Muscle of back (tissue), 3 donors: ENCODE measurements at regions not wholly inside any gene's neighbourhood (a gene's known extent, or its start where the extent isn't known, plus 50 kb on each side); places are given as distances from the start of the nearest gene placed in this dataset.
"Not testable (repeated sequence)": the region's sequence is repeated elsewhere in the genome, so short reads cannot be mapped to it uniquely, and the experiment has no call there.

Experiments used
- DNase-seq, 3 donors: peaks; one replicate each; pipeline versions ENCODE4 v3.0.0 to v3.0.0-alpha.2; 2013

DNA sequence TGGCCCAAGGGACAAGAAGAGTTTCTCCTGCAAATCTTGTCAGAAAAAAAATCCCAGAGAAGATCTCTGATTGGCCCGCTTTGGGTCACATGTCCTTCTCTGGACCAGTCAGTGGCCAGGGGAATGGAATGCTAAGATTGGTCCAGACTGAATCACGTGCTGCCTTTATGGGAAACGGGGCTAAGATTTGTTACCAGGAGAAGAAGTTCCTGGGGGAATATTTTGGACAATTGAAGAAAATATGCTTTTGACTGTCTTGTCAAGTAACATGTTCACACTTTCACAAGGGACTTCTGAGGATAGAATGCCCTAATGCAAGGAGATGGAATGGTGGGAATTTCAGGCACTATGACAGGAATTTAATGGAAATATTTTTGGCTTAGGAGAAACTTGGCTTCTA, 74.1 kb upstream of the SH3PXD2B start:
- no peak for DNase-seq

DNA sequence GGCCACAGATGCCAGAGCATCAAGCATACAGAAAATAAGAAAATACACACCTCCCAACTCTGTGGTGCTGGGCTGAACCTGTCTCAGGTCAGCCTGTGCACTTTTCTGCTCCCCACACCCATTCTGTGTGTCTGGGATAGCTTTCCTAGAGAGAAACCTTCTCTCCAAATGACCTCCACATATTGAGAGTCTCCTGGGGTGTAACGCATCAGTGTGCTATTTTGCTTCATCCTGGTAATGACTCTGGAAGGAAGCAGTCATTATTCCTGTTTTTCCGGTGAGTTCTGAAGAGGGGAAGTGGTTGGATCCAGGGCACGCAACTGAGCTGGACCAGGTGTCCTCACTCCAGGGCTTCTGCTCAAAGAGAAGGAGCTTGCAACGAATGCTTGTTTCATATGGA, 73.2 kb upstream of the SH3PXD2B start:
- DNase-seq, result no peak

DNA sequence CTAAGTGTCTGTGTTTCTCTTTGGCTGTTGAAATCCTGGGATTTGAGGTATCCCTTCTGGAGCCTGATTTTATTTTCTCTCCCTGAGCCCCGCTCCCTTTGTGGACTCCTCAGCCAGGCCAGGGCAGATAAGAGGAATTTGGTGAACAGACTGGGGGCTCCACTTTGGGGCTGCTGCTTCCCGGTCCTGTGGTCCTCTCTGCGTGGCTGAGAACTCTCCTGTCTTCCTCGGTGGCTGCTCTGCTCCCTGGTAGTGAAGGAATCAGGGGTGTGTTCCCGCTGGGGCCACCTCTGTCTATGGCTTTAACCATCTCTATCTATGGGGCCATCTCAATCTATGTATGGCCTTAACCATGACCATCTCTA, 71.7 kb upstream of the SH3PXD2B start:
- no peak for DNase-seq

DNA sequence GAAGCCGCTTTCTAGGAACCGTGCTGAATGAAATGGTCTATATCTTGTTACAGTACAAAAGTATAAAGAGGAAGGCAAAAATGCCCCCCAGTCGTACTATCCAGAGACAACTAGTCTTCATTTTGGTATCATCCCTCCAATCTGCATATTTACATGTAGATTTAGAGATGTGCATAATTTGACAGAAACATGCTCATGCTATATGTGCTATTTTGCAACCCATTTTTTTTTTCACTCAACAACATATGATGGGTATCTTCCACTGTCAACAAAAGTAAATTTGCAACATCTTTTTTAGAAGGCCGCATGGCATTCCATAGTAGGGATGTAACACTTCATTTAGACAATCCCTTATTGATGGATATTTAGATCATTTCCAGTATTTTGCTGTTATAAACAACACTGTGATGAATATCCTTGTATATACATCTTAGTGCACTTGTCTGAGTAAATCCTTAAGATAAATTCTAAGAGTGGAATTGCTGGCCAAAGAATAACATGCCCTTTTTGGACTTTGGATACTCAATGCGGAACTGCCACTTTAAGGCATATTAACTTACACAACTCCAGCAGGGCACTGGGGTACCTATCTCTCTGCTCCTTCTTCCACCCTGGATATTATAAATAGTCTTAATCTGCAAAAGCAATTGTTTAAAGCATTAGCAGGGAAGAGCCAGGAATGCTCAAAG, 71.1 kb upstream of the SH3PXD2B start:
- DNase-seq, result no peak

DNA sequence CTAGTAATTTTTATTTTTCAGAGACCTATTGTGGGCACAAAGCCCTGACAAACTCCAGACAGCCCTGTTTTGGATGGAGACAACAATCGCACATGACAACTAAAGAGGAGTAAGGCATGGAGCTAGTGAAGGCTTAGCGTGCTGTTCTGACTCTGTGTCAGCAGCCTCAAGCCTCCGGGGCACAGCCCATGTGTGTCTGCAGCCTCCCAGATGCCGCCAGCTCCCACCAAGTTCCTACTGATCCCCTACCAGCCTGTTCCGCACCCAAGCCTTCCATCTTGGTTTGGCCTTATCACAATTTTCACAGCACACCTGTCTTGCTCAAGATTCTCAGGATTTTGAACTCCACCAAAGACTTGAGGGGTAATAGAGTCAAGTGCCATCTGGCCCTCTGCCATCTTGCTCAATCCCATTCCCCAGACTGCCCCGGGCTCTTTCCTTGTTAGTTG, 70.3 kb upstream of the SH3PXD2B start:
- no peak for DNase-seq

DNA sequence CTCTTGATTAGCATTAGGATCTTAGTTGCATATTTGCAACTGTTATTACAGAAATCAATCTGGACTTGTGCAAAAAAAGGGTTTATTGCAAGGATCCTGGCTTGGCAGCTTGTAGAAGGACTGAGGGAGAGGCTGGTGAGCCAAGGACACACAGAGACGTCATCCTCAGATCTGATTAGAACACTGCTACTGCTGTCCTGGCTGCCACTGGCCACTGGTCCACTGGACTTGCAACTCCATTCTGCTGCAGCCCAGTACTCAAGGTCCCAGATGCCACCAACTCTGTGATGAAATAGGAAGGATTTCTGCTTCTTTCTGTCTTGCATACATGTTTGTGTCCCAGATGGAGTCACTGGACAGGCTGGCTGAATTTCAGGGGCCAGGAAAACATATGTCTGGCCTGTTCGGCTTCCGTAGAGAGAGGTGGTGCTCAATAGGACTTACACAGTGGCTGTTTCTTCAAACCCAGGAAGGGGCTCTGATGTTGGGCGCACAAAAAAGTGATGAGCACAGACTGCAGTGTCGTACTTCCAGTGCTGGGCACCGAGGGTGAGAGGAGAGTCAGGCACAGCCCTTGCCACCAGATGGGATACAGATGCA, 68.9 kb upstream of the SH3PXD2B start:
- DNase-seq, result no peak

DNA sequence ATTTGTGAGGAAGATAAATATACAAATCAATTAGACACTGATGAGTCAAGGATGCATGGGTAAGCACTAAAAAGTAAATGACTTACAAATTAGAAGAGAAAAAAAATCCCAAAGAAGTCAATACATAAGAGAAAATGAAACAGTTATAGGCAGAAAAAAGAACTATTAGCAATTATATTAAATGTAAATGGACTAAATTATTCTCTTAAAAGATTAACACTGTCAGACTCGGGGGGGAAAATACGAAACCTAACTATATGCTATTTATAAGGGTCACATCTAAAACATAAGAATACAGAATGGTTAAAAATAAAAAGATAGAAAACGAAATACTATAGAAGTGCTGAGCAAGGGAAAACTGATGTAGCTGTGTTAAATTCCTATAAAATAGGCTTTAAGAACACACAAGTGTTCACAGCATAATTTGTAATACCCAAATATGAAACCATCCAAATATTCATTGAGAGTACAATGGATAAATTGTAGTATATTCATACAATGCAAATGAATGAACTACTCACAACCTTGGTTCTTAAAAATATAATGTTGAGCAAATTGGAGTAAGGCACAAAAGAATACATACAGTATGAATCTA, 67.1 kb upstream of the SH3PXD2B start:
- DNase-seq, result no peak

DNA sequence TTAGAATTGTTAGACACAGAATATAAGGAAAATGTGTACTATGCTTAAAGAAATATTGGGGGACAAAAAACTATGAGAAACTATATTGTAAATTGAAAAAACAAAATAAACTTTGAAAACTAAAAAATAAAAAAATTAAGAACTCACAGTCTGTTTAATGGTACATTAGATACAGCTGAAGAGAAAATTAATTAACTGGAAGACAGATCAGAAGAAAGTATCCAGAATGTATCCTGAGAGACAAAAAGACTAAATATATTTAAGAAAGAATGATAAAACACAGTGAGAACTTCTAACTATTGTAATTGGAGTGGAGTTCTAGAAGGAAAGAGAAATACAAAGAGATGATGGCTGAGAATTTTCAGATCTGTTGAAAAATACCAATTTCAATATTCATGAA, 57.6 kb upstream of the SH3PXD2B start:
- DNase-seq, result no peak

DNA sequence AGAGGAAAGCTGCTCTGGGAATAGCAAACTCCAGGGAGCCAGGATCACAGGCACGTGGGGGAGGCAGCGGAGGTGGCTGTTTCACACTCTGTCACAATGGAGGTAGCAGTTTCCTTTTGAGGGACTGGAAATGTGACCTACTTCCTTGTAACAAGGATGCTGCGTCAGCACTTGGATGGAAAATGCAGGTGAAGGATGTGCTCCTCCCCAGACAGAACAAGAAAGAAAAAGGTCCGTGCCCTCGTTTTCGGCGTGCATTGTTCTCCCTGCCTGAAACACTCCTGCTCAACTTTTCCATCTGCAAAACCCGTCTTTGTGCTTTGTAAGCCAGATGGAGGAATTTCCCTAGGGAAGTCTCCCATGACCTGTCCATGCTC, 55.1 kb upstream of the SH3PXD2B start:
- DNase-seq, result peak in 1 of 3 donors; percentile 46

DNA sequence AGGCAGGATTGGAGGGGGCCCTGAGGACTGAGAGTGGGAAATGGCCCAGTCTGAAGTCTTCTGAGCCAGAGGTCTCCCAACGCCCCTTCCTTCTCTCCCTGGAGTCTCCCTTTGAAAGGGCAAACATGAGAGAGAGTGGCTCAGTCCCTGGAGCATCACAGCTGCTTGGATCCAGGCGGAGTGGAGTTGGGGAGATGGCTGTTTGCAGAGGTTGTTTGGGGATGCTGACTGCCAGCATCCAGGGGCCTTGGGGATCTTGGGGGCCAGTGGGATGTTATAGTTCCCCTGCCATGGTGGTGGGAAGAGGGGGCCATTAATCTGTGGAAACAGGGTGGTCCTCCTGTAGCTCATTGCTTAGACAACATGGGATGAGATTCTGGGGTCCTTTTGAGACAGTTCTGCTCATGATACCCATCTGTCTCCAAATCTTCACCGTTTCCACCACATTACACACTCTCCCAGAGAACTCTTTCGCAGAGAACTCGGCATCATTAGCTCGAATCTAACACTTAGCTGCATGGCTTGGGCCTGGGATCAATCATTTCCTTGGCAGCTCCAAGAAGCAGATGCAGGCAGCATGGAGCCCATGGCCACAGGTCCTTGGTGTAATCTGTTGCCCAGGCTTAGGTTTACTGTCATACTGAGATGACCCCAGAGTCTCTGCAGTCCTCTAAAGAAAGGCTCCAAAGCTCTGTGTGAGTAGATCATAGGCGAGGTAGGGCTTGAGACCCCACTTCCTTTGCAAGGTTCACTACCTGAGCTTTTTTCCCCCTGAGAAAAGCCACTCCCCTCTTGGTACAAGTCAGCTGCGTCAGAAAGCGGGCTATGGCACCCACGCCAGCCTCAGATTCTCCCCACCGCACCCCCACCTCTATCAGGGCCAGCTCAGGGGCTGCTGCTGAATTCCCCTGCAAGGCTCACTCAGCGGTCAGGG, 54.4 kb upstream of the SH3PXD2B start:
- DNase-seq, result no peak

DNA sequence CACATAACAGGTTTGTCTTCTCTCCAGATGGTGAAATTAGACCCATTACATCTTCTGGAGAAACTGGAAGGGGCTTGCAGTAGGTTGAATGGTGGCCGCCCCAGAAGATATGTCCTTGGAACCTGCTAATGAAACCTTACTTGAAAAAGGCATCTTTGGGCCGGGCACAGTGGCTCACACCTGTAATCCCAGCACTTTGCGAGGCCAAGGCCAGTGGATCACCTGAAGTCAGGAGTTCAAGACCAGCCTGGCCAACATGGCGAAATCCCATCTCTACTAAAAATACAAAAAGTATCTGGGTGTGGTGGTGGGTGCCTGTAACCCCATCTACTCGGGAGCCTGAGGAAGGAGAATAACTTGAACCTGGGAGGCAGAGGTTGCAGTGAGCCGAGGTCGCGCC, 53.2 kb upstream of the SH3PXD2B start:
- DNase-seq, result not testable (repeated sequence)

DNA sequence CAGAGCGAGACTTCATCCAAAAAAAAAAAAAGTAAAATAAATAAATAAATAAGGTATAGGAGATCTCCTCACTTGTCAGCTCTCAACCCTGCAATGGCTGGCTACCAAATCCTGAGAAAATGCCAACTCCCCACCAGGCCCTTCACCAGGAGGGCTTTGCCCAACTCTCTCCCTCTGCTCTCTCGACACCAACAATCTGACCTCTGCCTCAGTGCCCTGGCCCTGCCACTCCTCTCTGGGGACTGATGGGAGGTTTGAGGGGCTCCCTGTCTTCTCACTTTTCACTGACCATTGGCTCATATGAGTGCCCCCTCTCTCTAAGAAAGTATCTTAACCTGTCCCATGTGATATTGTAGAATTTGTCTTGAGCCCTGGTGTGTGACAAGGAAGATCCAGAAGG, 52.6 kb upstream of the SH3PXD2B start:
- no peak for DNase-seq

DNA sequence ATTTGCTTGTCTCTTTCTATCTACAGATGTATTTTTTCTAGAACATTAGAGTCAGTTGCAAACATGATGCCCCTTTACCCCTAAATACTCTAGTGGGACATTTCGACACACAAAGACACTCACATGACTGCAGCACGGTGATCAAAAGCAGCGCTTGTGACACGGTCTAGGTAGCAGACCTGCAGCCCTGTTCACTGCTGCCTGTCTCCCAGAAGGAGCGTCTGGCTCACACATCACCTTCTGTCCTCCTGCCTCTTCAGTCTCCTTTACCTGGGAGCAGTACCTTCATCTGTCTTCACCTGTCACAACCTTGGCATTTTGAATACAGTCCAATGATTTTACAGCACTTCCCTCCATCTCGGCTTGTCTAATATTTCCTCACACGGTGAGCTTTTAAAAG, 51.9 kb upstream of the SH3PXD2B start:
- no peak for DNase-seq

DNA sequence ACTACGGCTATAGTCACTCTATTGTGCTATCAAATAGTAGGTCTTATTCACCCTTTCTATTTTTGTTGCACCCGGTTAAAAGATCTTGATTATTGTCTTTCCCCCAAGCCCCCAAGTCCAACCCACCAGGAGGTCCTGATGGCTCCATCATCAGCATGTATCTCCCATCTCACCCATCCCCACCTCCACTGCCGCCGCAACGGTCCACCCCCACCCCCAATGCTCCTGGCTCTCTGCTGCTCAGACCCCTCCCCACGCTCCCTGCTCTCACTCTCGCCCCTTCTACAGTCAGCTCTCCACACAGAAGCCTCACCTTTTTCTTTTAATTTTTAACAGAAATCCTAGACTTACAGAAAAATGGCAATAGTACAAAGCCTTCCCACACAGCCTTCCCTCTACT, 51.5 kb upstream of the SH3PXD2B start:
- no peak for DNase-seq

DNA sequence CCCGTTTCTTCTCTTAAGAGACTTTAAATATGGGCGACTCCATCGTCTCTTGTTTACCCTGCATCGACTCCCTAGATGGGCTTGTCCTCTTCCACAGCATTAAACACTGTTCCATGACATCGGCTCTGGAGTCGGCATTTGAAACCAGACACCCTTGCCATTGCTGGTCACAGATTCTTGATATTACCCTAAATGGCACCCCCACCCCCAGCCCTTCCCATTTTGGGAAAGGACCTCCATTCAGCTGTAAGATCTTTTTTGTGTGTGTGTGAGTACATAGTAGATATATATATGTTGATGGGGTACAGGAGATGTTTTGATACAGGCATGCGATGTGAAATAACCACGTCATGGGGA, 51.1 kb upstream of the SH3PXD2B start:
- no peak for DNase-seq

DNA sequence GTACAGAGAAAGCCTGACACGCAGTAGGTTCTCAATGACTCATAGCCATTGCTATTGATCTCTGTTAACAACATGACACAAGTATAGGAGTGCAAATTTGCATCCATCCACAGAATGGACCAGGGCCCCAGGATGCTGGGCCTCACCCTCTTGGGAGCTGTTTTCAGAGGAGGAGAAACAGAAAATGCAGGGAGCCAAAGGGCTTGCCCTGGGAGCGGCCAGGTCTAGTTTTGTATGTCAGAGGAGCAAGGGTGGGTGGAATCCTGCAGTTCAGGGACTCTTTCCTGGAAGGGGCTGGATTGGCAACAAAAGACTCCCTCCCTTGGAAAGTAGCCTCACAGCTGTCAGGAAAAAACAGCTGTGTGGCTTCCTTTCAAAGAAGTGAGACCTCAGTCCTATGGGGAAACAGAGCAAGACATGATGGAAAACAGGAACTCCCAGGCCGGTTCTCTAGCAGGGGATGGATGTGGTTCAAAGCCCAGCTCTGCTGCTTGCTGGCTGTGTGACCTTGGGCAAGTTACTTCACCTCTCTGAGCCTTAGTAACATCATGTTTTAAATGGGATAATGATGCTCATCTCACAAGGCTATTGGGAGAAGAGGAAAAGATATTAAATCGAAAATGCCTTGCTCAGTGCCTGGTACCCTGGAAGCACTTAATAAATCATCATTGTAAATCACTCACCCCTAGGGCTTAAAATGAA, 50.5 kb upstream of the SH3PXD2B start:
- DNase-seq, result peak; percentile 76 to 94 (median 87)

DNA sequence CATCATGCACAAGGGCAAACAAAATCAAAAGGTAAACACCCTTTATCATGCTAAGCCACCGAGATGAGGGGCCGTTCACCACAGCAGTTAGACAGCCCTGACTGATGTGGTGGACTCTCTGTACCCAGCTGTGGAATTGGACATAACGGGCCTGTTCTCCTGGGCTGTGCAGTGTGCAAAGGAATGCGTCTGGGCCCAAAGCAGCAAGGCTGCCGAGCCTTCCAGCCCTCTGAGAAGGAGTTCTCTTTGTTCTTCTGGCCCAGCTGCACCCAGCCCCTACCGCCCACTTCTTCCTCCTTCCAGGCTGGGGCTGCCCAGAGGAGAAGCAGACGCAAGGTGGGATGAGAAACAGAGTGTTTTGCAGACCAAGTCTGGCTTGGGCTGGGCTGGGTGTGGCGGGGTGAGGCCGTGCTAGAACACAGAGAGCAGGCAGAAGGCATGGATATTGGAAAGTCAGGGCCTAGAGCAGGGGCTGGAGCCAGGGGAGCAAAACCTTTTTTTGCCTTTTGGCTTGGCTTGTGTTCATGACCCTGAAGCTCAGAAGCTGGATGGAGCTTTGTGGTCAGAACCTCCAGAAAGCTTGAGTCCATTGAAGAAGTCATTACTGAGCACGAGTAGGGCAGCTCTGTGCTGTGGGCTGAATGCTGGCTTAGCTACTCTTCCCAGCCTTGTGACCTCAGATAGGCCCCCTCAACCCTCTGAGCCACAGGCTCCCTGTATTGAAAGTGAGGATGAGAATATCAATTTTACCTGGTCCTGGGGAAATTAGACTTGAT, 49.8 kb upstream of the SH3PXD2B start:
- peak in 2 of 3 donors; percentile 36 to 75 for DNase-seq
